Activated CD4-positive, alpha-beta T cell treated with anti-CD3 and anti-CD28 coated beads for 4 hours (primary cell): ENCODE measurements at regions not wholly inside any gene's neighbourhood (a gene's known extent, or its start where the extent isn't known, plus 50 kb on each side); places are given as distances from the start of the nearest gene placed in this dataset.
"Not testable (repeated sequence)": the region's sequence is repeated elsewhere in the genome, so short reads cannot be mapped to it uniquely, and the experiment has no call there.

Experiments used
- DNase-seq, 2 donors: peaks; one replicate each; pipeline ENCODE4 v3.0.0-alpha.2; 2020

- DNase-seq: not testable (repeated sequence)
Observed at GRCh38 chr10:23545866-23546265, 107.0 kb downstream of the OTUD1 start.

GRCh38 chr10:23556727-23557440 lies 118.0 kb downstream of the OTUD1 start:
- no peak for DNase-seq

GRCh38 chr10:23557777-23558176 lies 118.9 kb downstream of the OTUD1 start:
- no peak for DNase-seq

- no peak for DNase-seq
Observed at GRCh38 chr10:23558361-23558799, 119.5 kb downstream of the OTUD1 start.

GRCh38 chr10:23568996-23569395 lies 130.1 kb downstream of the OTUD1 start:
- DNase-seq: no peak

- DNase-seq: no peak
Observed at GRCh38 chr10:23571884-23572283, 133.0 kb downstream of the OTUD1 start.

GRCh38 chr10:23581906-23582450 lies 143.1 kb downstream of the OTUD1 start:
- DNase-seq: no peak

GRCh38 chr10:23584396-23584795 lies 145.5 kb downstream of the OTUD1 start:
- DNase-seq: no peak

- DNase-seq: no peak
Observed at GRCh38 chr10:23585186-23585585, 146.3 kb downstream of the OTUD1 start.

GRCh38 chr10:23585666-23586065 lies 146.8 kb downstream of the OTUD1 start:
- no peak for DNase-seq

GRCh38 chr10:23595278-23595677 lies 156.4 kb downstream of the OTUD1 start:
- not testable (repeated sequence) for DNase-seq

GRCh38 chr10:23604613-23605012 lies 165.7 kb downstream of the OTUD1 start:
- no peak for DNase-seq

GRCh38 chr10:23606456-23606855 lies 167.6 kb downstream of the OTUD1 start:
- no peak for DNase-seq

GRCh38 chr10:23608926-23609325 lies 170.1 kb downstream of the OTUD1 start:
- no peak for DNase-seq

- DNase-seq: no peak
Observed at GRCh38 chr10:23610626-23611307, 171.9 kb downstream of the OTUD1 start.

GRCh38 chr10:23611308-23612029 lies 172.6 kb downstream of the OTUD1 start:
- no peak for DNase-seq

- DNase-seq: no peak
Observed at GRCh38 chr10:23613900-23614299, 175.0 kb downstream of the OTUD1 start.

- DNase-seq: no peak
Observed at GRCh38 chr10:23614483-23614882, 175.6 kb downstream of the OTUD1 start.

- no peak for DNase-seq
Observed at GRCh38 chr10:23630376-23630775, 191.5 kb downstream of the OTUD1 start.

GRCh38 chr10:23630885-23631284 lies 192.0 kb downstream of the OTUD1 start:
- no peak for DNase-seq

- DNase-seq: no peak
Observed at GRCh38 chr10:23643111-23643780, 204.4 kb downstream of the OTUD1 start.

- no peak for DNase-seq
Observed at GRCh38 chr10:23648618-23649017, 209.7 kb downstream of the OTUD1 start.

GRCh38 chr10:23656735-23657134 lies 217.9 kb downstream of the OTUD1 start:
- no peak for DNase-seq
